ENCODE measurements at regions not wholly inside any gene's neighbourhood (a gene's known extent, or its start where the extent isn't known, plus 50 kb on each side); places are given as distances from the start of the nearest gene placed in this dataset.

GRCh38 chr1:172776071-172776470, 117.2 kb downstream of the FASLG start:
- no peak overlapping the region for H3K4me3 ChIP-seq (ENCODE audit: low read length)
- no peaks in the 10 kb centered on the region for H4K20me1 ChIP-seq (ENCODE audit: control insufficient read depth, insufficient read depth, low read depth, low read length)
- no peaks in the 10 kb centered on the region for H3K27me3 ChIP-seq (ENCODE audit: control insufficient read depth, low read length)
- H3K9me3 ChIP-seq (ENCODE audit: control insufficient read depth, insufficient read depth, low read length): no peaks in the 10 kb centered on the region
- no peaks in the 10 kb centered on the region for H3K79me2 ChIP-seq (ENCODE audit: control insufficient read depth, low read length)
- peaks cover 13% of the 10 kb centered on the region for H3K4me1 ChIP-seq (ENCODE audit: control insufficient read depth, low read length)
- H3K27ac ChIP-seq (ENCODE audit: low read depth, low read length): no peak overlapping the region
- no peaks in the 10 kb centered on the region for H3F3A ChIP-seq (ENCODE audit: control insufficient read depth, insufficient read depth)
- no peak overlapping the region for H3K4me2 ChIP-seq (ENCODE audit: low read length)
- no peak for TF ChIP-seq EZH2phosphoT487 (IDR thresholded peaks at IDR 0.05; ENCODE audit: borderline replicate concordance, low read length)
- TF ChIP-seq, protein P1, sequence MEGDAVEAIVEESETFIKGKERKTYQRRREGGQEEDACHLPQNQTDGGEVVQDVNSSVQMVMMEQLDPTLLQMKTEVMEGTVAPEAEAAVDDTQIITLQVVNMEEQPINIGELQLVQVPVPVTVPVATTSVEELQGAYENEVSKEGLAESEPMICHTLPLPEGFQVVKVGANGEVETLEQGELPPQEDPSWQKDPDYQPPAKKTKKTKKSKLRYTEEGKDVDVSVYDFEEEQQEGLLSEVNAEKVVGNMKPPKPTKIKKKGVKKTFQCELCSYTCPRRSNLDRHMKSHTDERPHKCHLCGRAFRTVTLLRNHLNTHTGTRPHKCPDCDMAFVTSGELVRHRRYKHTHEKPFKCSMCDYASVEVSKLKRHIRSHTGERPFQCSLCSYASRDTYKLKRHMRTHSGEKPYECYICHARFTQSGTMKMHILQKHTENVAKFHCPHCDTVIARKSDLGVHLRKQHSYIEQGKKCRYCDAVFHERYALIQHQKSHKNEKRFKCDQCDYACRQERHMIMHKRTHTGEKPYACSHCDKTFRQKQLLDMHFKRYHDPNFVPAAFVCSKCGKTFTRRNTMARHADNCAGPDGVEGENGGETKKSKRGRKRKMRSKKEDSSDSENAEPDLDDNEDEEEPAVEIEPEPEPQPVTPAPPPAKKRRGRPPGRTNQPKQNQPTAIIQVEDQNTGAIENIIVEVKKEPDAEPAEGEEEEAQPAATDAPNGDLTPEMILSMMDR (IDR thresholded peaks at IDR 0.05; ENCODE audit: low read depth, low read length, poor library complexity, severe bottlenecking): no peak
- H3K9me2 ChIP-seq (replicated peaks; ENCODE audit: control insufficient read depth, low read length): no peaks in the 10 kb centered on the region
- H3K36me3 ChIP-seq (ENCODE audit: control insufficient read depth, low read length): no peaks in the 10 kb centered on the region

GRCh38 chr1:172777767-172778166, 118.9 kb downstream of the FASLG start:
- Histone ChIP-seq H3K27ac (ENCODE audit: low read depth, low read length) (no peak overlapping the region), H3K79me2 (ENCODE audit: control insufficient read depth, low read length) (no peaks in the 10 kb centered on the region), H3F3A (ENCODE audit: control insufficient read depth, insufficient read depth) (no peaks in the 10 kb centered on the region), H3K9me2 (replicated peaks; ENCODE audit: control insufficient read depth, low read length) (no peaks in the 10 kb centered on the region), H3K4me2 (ENCODE audit: low read length) (no peak overlapping the region), H3K27me3 (ENCODE audit: control insufficient read depth, low read length) (no peaks in the 10 kb centered on the region), H3K4me1 (ENCODE audit: control insufficient read depth, low read length) (peaks cover 27% of the 10 kb centered on the region), H3K9me3 (ENCODE audit: control insufficient read depth, insufficient read depth, low read length) (no peaks in the 10 kb centered on the region), H4K20me1 (ENCODE audit: control insufficient read depth, insufficient read depth, low read depth, low read length) (no peaks in the 10 kb centered on the region), H3K4me3 (ENCODE audit: low read length) (no peak overlapping the region), H3K36me3 (ENCODE audit: control insufficient read depth, low read length) (no peaks in the 10 kb centered on the region)
- TF ChIP-seq EZH2phosphoT487 (IDR thresholded peaks at IDR 0.05; ENCODE audit: borderline replicate concordance, low read length): no peak
- TF ChIP-seq, protein P1 (IDR thresholded peaks at IDR 0.05; ENCODE audit: low read depth, low read length, poor library complexity, severe bottlenecking): no peak

DNA sequence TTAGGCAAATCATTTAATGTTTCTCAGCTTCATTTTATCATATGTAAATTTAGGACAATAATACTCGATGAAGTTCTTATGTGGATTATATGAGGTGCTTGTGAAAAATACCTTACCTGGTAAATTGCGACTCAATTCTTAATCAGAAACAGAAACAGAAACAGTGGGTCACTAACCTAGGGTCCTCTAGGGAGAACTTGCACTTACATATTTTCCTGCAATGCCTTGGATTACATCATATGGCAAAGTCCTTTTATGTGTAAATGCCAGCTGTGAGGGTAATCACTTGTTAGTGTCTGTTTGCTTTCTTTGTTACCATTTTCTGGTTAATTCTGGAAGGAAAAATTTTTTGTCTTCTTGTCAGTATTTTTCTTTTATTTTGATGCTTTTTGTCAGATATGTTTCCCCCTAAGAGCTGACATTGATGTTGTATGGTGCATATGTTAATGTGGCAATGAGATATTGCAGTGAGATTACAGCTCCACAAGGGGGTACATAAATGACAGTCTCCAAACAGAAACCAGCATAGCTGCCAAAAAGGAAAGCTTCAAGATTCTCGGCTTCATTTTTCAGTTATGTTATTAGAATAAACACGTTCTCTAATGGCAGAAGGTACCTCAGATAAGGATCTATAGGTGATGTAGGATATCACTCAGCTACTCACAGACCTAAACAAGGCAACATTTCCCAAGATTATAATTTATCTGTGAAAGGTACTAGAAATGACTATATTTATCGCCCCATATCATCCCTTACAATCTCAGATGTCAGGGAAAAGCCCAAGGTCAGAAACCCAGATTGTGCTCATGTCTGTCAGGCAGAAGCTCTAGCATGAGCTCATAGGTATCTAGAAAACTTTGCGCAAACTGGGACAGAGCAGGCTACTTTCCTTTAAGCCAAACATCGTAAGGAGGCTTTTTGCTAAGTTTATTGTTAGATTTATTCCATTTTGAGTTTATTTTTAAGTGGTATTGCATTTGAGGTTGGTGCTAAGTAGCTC, 119.9 kb downstream of the FASLG start:
- H3K9me2 ChIP-seq (replicated peaks; ENCODE audit: control insufficient read depth, low read length): no peaks in the 10 kb centered on the region
- H3K9me3 ChIP-seq (ENCODE audit: control insufficient read depth, insufficient read depth, low read length): peaks cover 3% of the 10 kb centered on the region; the same call in 1 of the 2 replicates
- H3K4me1 ChIP-seq (ENCODE audit: control insufficient read depth, low read length): peaks cover 27% of the 10 kb centered on the region
- no peaks in the 10 kb centered on the region for H3K79me2 ChIP-seq (ENCODE audit: control insufficient read depth, low read length)
- H3F3A ChIP-seq (ENCODE audit: control insufficient read depth, insufficient read depth): no peaks in the 10 kb centered on the region
- H3K4me2 ChIP-seq (ENCODE audit: low read length): no peak overlapping the region
- H3K4me3 ChIP-seq (ENCODE audit: low read length): no peak overlapping the region
- no peaks in the 10 kb centered on the region for H3K27me3 ChIP-seq (ENCODE audit: control insufficient read depth, low read length)
- H3K27ac ChIP-seq (ENCODE audit: low read depth, low read length): no peak overlapping the region
- H3K36me3 ChIP-seq (ENCODE audit: control insufficient read depth, low read length): no peaks in the 10 kb centered on the region
- TF ChIP-seq, protein P1 (IDR thresholded peaks at IDR 0.05; ENCODE audit: low read depth, low read length, poor library complexity, severe bottlenecking): peak; percentile 25
- no peak for TF ChIP-seq EZH2phosphoT487 (IDR thresholded peaks at IDR 0.05; ENCODE audit: borderline replicate concordance, low read length)
- H4K20me1 ChIP-seq (ENCODE audit: control insufficient read depth, insufficient read depth, low read depth, low read length): no peaks in the 10 kb centered on the region
